Caco-2 (cell line): ENCODE measurements at regions not wholly inside any gene's neighbourhood (a gene's known extent, or its start where the extent isn't known, plus 50 kb on each side); places are given as distances from the start of the nearest gene placed in this dataset.

Experiments
- BruUV-seq: library from RNA; stranded (reverse); fragments of 400-500 nt; replicated peaks from 2 replicates; lab custom pipeline; 2021; lab: Mats Ljungman, UMichigan
- CTCF ChIA-PET: fragments of 300-600 bp; sonication (Branson Sonifier 250); formaldehyde crosslinking; loops from one replicate; lab custom pipeline; 2022; ENCODE audit warnings: antibody characterized with exemption; lab: Charles Lee
- POLR2A ChIA-PET: fragments of 300-600 bp; sonication (Branson Sonifier 250); formaldehyde crosslinking; loops from one replicate; lab custom pipeline; 2022; ENCODE audit warnings: antibody characterized with exemption; lab: Charles Lee
- DNase-seq, 2 experiments: peaks; one replicate each; pipeline versions ENCODE4 v3.0.0 to v3.0.0-alpha.2; 2020 to 2022
- H3K27me3 ChIP-seq: replicated peaks from 2 replicates; pipeline ENCODE4 v1.6.0; 2011; ENCODE audit warnings: low read length; ENCODE audit not compliant: control insufficient read depth, insufficient read depth
- H3K36me3 ChIP-seq: 2 replicates; pipeline ENCODE4 v1.5.1; 2011; ENCODE audit warnings: low read length; ENCODE audit not compliant: control insufficient read depth, insufficient read depth
- H3K4me1 ChIP-seq: fragments of 250-450 bp; sonication (Bioruptor Pico); 2 replicates; pipeline ENCODE4 v1.5.1; 2020; ENCODE audit warnings: mild to moderate bottlenecking
- H3K4me3 ChIP-seq: 2 replicates; pipeline ENCODE4 v1.5.1; 2011; ENCODE audit warnings: low read depth, mild to moderate bottlenecking, control low read depth, low read length
- H3K9me3 ChIP-seq: fragments of 250-450 bp; sonication (Bioruptor Pico); 2 replicates; pipeline ENCODE4 v1.5.1; 2020; ENCODE audit warnings: mild to moderate bottlenecking, moderate library complexity
- H3K27ac Mint-ChIP-seq: one replicate; pipeline ENCODE4 v1.8.0; 2022; ENCODE audit warnings: mixed read lengths; ENCODE audit not compliant: unreplicated experiment
- H3K27me3 Mint-ChIP-seq: one replicate; pipeline ENCODE4 v1.8.0; 2022; ENCODE audit warnings: mixed read lengths; ENCODE audit not compliant: insufficient read depth, unreplicated experiment
- H3K36me3 Mint-ChIP-seq: one replicate; pipeline ENCODE4 v1.8.0; 2022; ENCODE audit warnings: mild to moderate bottlenecking, mixed read lengths; ENCODE audit not compliant: insufficient read depth, unreplicated experiment
- H3K4me1 Mint-ChIP-seq: one replicate; pipeline ENCODE4 v1.8.0; 2022; ENCODE audit warnings: low read depth, mixed read lengths; ENCODE audit not compliant: unreplicated experiment
- H3K4me3 Mint-ChIP-seq: one replicate; pipeline ENCODE4 v1.8.0; 2022; ENCODE audit warnings: mild to moderate bottlenecking, moderate library complexity, mixed read lengths; ENCODE audit not compliant: unreplicated experiment
- H3K9me3 Mint-ChIP-seq: one replicate; pipeline ENCODE4 v1.8.0; 2022; ENCODE audit warnings: mixed read lengths; ENCODE audit not compliant: unreplicated experiment
- CTCF ChIP-seq, 2 experiments: fragments of 200-600 bp in 1 of 2; IDR thresholded peaks; 1 replicate in 1 of 2; 2 replicates in 1 of 2; pipeline versions ENCODE4 v1.5.1 to v1.8.0; 2011 to 2022; ENCODE audit warnings: antibody characterized with exemption in 1 of 2, control low read depth in 1 of 2, inconsistent platforms in 1 of 2, low read depth in 1 of 2, low read length in 1 of 2, mild to moderate bottlenecking in 1 of 2, moderate library complexity in 1 of 2; ENCODE audit not compliant: insufficient read depth in 1 of 2, severe bottlenecking in 1 of 2, unreplicated experiment in 1 of 2
- intact Hi-C: fragments of 100-400 bp; cut with micrococcal nuclease; formaldehyde crosslinking; loops from one replicate; pipeline ENCODE4 v1.10.0; 2022; ENCODE audit not compliant: unreplicated experiment

GRCh38 chr2:167480232-167480985 lies 592.1 kb downstream of the XIRP2 start:
- Histone ChIP-seq H3K36me3 (no peaks in the 10 kb centered on the region), H3K9me3 (no peaks in the 10 kb centered on the region), H3K4me3 (no peak overlapping the region), H3K4me1 (no peaks in the 10 kb centered on the region), H3K27me3 (no peaks in the 10 kb centered on the region)
- TF ChIP-seq CTCF (IDR thresholded peaks at IDR 0.05; ENCODE audit: insufficient read depth in 1 of 2, low read depth in 1 of 2, low read length in 1 of 2, severe bottlenecking in 1 of 2, unreplicated experiment in 1 of 2) = no peak
- Mint-ChIP-seq H3K9me3 (no peaks in the 10 kb centered on the region), H3K27me3 (no peaks in the 10 kb centered on the region), H3K4me1 (no peaks in the 10 kb centered on the region), H3K27ac (no peak overlapping the region), H3K36me3 (no peaks in the 10 kb centered on the region), H3K4me3 (no peak overlapping the region)
- intact Hi-C loops = no loop called here
- no peak for DNase-seq
- ChIA-PET CTCF (no interaction called here), POLR2A (no interaction called here)
- no TSS peak for BruUV-seq

- Mint-ChIP-seq H3K27me3 (peaks cover 4% of the 10 kb centered on the region), H3K9me3 (no peaks in the 10 kb centered on the region), H3K27ac (no peak overlapping the region), H3K36me3 (no peaks in the 10 kb centered on the region), H3K4me1 (no peaks in the 10 kb centered on the region), H3K4me3 (no peak overlapping the region)
- ChIA-PET POLR2A (no interaction called here), CTCF (no interaction called here)
- Histone ChIP-seq H3K27me3 (no peaks in the 10 kb centered on the region), H3K4me3 (no peak overlapping the region), H3K36me3 (no peaks in the 10 kb centered on the region), H3K4me1 (no peaks in the 10 kb centered on the region), H3K9me3 (no peaks in the 10 kb centered on the region)
- TF ChIP-seq CTCF (IDR thresholded peaks at IDR 0.05; ENCODE audit: insufficient read depth in 1 of 2, low read depth in 1 of 2, low read length in 1 of 2, severe bottlenecking in 1 of 2, unreplicated experiment in 1 of 2) = no peak
- intact Hi-C loops = no loop called here
- no TSS peak for BruUV-seq
- DNase-seq = no peak
Observed at GRCh38 chr2:167478196-167478595, 589.9 kb downstream of the XIRP2 start.

- ChIA-PET POLR2A (no interaction called here), CTCF (no interaction called here)
- Histone ChIP-seq H3K4me1 (no peaks in the 10 kb centered on the region), H3K36me3 (no peaks in the 10 kb centered on the region), H3K9me3 (no peaks in the 10 kb centered on the region), H3K4me3 (no peak overlapping the region), H3K27me3 (no peaks in the 10 kb centered on the region)
- BruUV-seq = no TSS peak
- H3K27ac Mint-ChIP-seq = no peak overlapping the region
- no peak for TF ChIP-seq CTCF (IDR thresholded peaks at IDR 0.05; ENCODE audit: insufficient read depth in 1 of 2, low read depth in 1 of 2, low read length in 1 of 2, severe bottlenecking in 1 of 2, unreplicated experiment in 1 of 2)
- no peak overlapping the region for H3K4me3 Mint-ChIP-seq
- H3K4me1 Mint-ChIP-seq = no peaks in the 10 kb centered on the region
- intact Hi-C loops = no loop called here
- no peaks in the 10 kb centered on the region for H3K9me3 Mint-ChIP-seq
- H3K36me3 Mint-ChIP-seq = no peaks in the 10 kb centered on the region
- no peak for DNase-seq
- H3K27me3 Mint-ChIP-seq = peaks cover 8% of the 10 kb centered on the region
Observed at GRCh38 chr2:167475791-167476190, 587.5 kb downstream of the XIRP2 start.
